Ovary (tissue), 7 donors: ENCODE measurements at regions not wholly inside any gene's neighbourhood (a gene's known extent, or its start where the extent isn't known, plus 50 kb on each side); places are given as distances from the start of the nearest gene placed in this dataset.

Experiments used
- DNase-seq, 5 donors: peaks; one replicate each; pipeline ENCODE4 v3.0.0-alpha.2; 2019 to 2020
- H3K27ac ChIP-seq, 2 donors: fragments of 200-600 bp; one replicate each; pipeline versions ENCODE4 v1.5.1 to v1.8.0; 2019 to 2022
- H3K27me3 ChIP-seq: fragments of 200-600 bp; one replicate; pipeline ENCODE4 v1.8.0; 2022
- H3K36me3 ChIP-seq: fragments of 200-600 bp; sonication (generic); one replicate; pipeline ENCODE4 v1.5.1; 2019
- H3K4me1 ChIP-seq: one replicate; pipeline ENCODE4 v1.8.1; 2013; ENCODE audit warnings: mild to moderate bottlenecking, moderate library complexity; ENCODE audit not compliant: insufficient read depth
- H3K4me3 ChIP-seq: fragments of 200-600 bp; sonication (generic); one replicate; pipeline ENCODE4 v1.5.1; 2017
- H3K9me3 ChIP-seq, 2 donors: fragments of 200-600 bp in 1 of 2; sonication (generic) in 1 of 2; one replicate each; pipeline versions ENCODE4 v1.5.1 to v1.8.1; 2013 to 2019; ENCODE audit warnings: mild to moderate bottlenecking in 1 of 2, moderate library complexity in 1 of 2
- CTCF ChIP-seq, 3 donors: fragments of 450-650 bp in 2 of 3; fragments of 200-600 bp in 1 of 3; IDR thresholded peaks; one replicate each; pipeline versions ENCODE4 v1.5.1 to v1.8.0; 2016 to 2022; ENCODE audit warnings: antibody characterized with exemption in 3 of 3, mild to moderate bottlenecking in 1 of 3
- EP300 ChIP-seq: sonication (generic); formaldehyde crosslinking; IDR thresholded peaks from one replicate; pipeline ENCODE4 v1.6.1; 2017; ENCODE audit warnings: antibody characterized with exemption
- POLR2A ChIP-seq: fragments of 450-650 bp; IDR thresholded peaks from one replicate; pipeline ENCODE4 v1.6.1; 2017; ENCODE audit warnings: antibody characterized with exemption, mild to moderate bottlenecking, moderate library complexity
- WGBS, 3 donors: extraction: QIAGEN DNeasy Blood & Tissue Kit in 1 of 3; methylation state at CpG; one replicate each; pipeline versions ENCODE4 v1.1.5 to v1.1.7; 2013 to 2017; 5-methylcytosine and 5-hydroxymethylcytosine counted together
- intact Hi-C, 4 donors: fragments of 100-400 bp; cut with DNase I; formaldehyde crosslinking; loops; one replicate each; pipeline versions ENCODE4 v1.11.0 to v1.15.1; 2022 to 2023
- donor health status: DM: no; HTN: no; CAD: no; lungs with moderate emphysema.
- donor health status: DM: no; HTN: no; CAD: no.
- donor health status: Bipolar disorder and iron deficiency.
- donor health status: DM: no; HTN: no; CAD: no.
- donor health status: DM: yes; HTN: yes; CAD: no.

- H3K36me3 ChIP-seq, result no peaks in the 10 kb centered on the region
- no peaks in the 10 kb centered on the region for H3K4me1 ChIP-seq
- no peak for DNase-seq
- H3K27me3 ChIP-seq, result no peaks in the 10 kb centered on the region
- no peak for TF ChIP-seq CTCF (IDR thresholded peaks at IDR 0.05)
- TF ChIP-seq EP300, result no peak
- TF ChIP-seq POLR2A, result no peak
- intact Hi-C loops, result no loop called here
- no peaks in the 10 kb centered on the region for H3K9me3 ChIP-seq
- 45 to 75% (median 66%) methylated on average over 2 of the region's 2 CpGs for WGBS, 3 donors
- no peak overlapping the region for H3K4me3 ChIP-seq
- H3K27ac ChIP-seq, result no peak overlapping the region
Measured at GRCh38 chrX:100477467-100477866, 67.4 kb upstream of the PCDH19 start.
